Astrocyte (in vitro differentiated cells and primary cell): ENCODE measurements at regions not wholly inside any gene's neighbourhood (a gene's known extent, or its start where the extent isn't known, plus 50 kb on each side); places are given as distances from the start of the nearest gene placed in this dataset.

Experiments used
- DNase-seq: peaks from one replicate; pipeline ENCODE4 v3.0.0-alpha.2; 2010; ENCODE audit warnings: low read depth
- FAIRE-seq: peaks from 2 replicates; lab custom pipeline; 2011; peaks lifted over from hg19 to GRCh38; lab: Jason Lieb, UNC
- H2AFZ ChIP-seq: 2 replicates; pipeline ENCODE4 v1.6.0; 2012; ENCODE audit warnings: low read depth, low read length, inconsistent platforms
- H3K27ac ChIP-seq: 2 replicates; pipeline ENCODE4 v1.5.1; 2011; ENCODE audit warnings: low read depth, low read length, inconsistent platforms
- H3K27me3 ChIP-seq: 2 replicates; pipeline ENCODE4 v1.6.0; 2011; ENCODE audit warnings: low read length, inconsistent platforms; ENCODE audit not compliant: insufficient read depth
- H3K36me3 ChIP-seq: 2 replicates; pipeline ENCODE4 v1.5.1; 2011; ENCODE audit warnings: low read length, inconsistent platforms; ENCODE audit not compliant: insufficient read depth
- H3K4me1 ChIP-seq: 2 replicates; pipeline ENCODE4 v1.5.1; 2011; ENCODE audit warnings: low read length, inconsistent platforms; ENCODE audit not compliant: insufficient read depth
- H3K4me2 ChIP-seq: 2 replicates; pipeline ENCODE4 v1.6.0; 2012; ENCODE audit warnings: low read length, inconsistent platforms
- H3K4me3 ChIP-seq: 2 replicates; pipeline ENCODE4 v1.5.1; 2011; ENCODE audit warnings: low read depth, mild to moderate bottlenecking, low read length, inconsistent platforms; ENCODE audit not compliant: insufficient read depth
- H3K79me2 ChIP-seq: 2 replicates; pipeline ENCODE4 v1.6.0; 2012; ENCODE audit warnings: mild to moderate bottlenecking, low read length, inconsistent platforms; ENCODE audit not compliant: insufficient read depth
- H3K9ac ChIP-seq: 2 replicates; pipeline ENCODE4 v1.6.0; 2012; ENCODE audit warnings: mild to moderate bottlenecking, low read length, inconsistent platforms
- H3K9me3 ChIP-seq: 2 replicates; pipeline ENCODE4 v1.5.1; 2012; ENCODE audit warnings: low read depth, mild to moderate bottlenecking, low read length, inconsistent platforms; ENCODE audit not compliant: insufficient read depth
- H4K20me1 ChIP-seq: 2 replicates; pipeline ENCODE4 v1.6.0; 2012; ENCODE audit warnings: low read length, inconsistent platforms; ENCODE audit not compliant: insufficient read depth
- H3K27ac Mint-ChIP-seq: one replicate; pipeline ENCODE4 v1.8.0; 2021; ENCODE audit warnings: mild to moderate bottlenecking, mixed read lengths; ENCODE audit not compliant: unreplicated experiment
- H3K27me3 Mint-ChIP-seq: one replicate; pipeline ENCODE4 v1.8.0; 2021; ENCODE audit warnings: low read depth, mixed read lengths; ENCODE audit not compliant: unreplicated experiment
- H3K36me3 Mint-ChIP-seq: one replicate; pipeline ENCODE4 v1.8.0; 2021; ENCODE audit warnings: low read depth, mixed read lengths; ENCODE audit not compliant: unreplicated experiment
- H3K4me1 Mint-ChIP-seq: one replicate; pipeline ENCODE4 v1.8.0; 2021; ENCODE audit warnings: low read depth, mixed read lengths; ENCODE audit not compliant: unreplicated experiment
- H3K4me3 Mint-ChIP-seq: one replicate; pipeline ENCODE4 v1.8.0; 2021; ENCODE audit warnings: mild to moderate bottlenecking, moderate library complexity, mixed read lengths; ENCODE audit not compliant: unreplicated experiment
- H3K9me3 Mint-ChIP-seq: one replicate; pipeline ENCODE4 v1.8.0; 2021; ENCODE audit warnings: mild to moderate bottlenecking, mixed read lengths; ENCODE audit not compliant: unreplicated experiment
- CTCF ChIP-seq: IDR thresholded peaks from 2 replicates; pipeline ENCODE4 v1.5.1; 2011; ENCODE audit warnings: low read depth, mild to moderate bottlenecking, inconsistent platforms, low read length, moderate library complexity; ENCODE audit not compliant: insufficient read depth
- EZH2 ChIP-seq: IDR thresholded peaks from 2 replicates; pipeline ENCODE4 v1.6.1; 2012; ENCODE audit warnings: mild to moderate bottlenecking, low read length, inconsistent platforms; ENCODE audit not compliant: insufficient read depth

GRCh38 chr12:114194066-114194465, 211.9 kb downstream of the TBX5 start:
- Histone ChIP-seq H3K9me3 (no peaks in the 10 kb centered on the region), H3K27ac (no peak overlapping the region), H3K9ac (no peak overlapping the region), H3K4me3 (no peak overlapping the region), H3K4me2 (no peak overlapping the region), H2AFZ (no peak overlapping the region), H3K36me3 (no peaks in the 10 kb centered on the region), H4K20me1 (no peaks in the 10 kb centered on the region), H3K27me3 (no peaks in the 10 kb centered on the region), H3K79me2 (no peaks in the 10 kb centered on the region), H3K4me1 (no peaks in the 10 kb centered on the region)
- Mint-ChIP-seq H3K9me3 (peaks cover 5% of the 10 kb centered on the region), H3K4me1 (no peaks in the 10 kb centered on the region), H3K36me3 (no peaks in the 10 kb centered on the region), H3K4me3 (no peak overlapping the region), H3K27me3 (peaks cover 29% of the 10 kb centered on the region), H3K27ac (no peak overlapping the region)
- FAIRE-seq (no peak), DNase-seq (no peak)
- TF ChIP-seq CTCF (no peak), EZH2 (no peak)

GRCh38 chr12:114193474-114193873, 212.5 kb downstream of the TBX5 start:
- no peak for FAIRE-seq
- Histone ChIP-seq H3K9me3 (no peaks in the 10 kb centered on the region), H3K36me3 (no peaks in the 10 kb centered on the region), H3K27me3 (no peaks in the 10 kb centered on the region), H3K4me3 (no peak overlapping the region), H3K4me2 (no peak overlapping the region), H3K4me1 (no peaks in the 10 kb centered on the region), H3K9ac (no peak overlapping the region), H3K79me2 (no peaks in the 10 kb centered on the region), H2AFZ (no peak overlapping the region), H3K27ac (no peak overlapping the region), H4K20me1 (no peaks in the 10 kb centered on the region)
- Mint-ChIP-seq H3K36me3 (no peaks in the 10 kb centered on the region), H3K9me3 (peaks cover 5% of the 10 kb centered on the region), H3K4me3 (no peak overlapping the region), H3K27me3 (peaks cover 29% of the 10 kb centered on the region), H3K27ac (no peak overlapping the region), H3K4me1 (no peaks in the 10 kb centered on the region)
- DNase-seq, result no peak
- no peak for TF ChIP-seq EZH2
- TF ChIP-seq CTCF, result no peak

- Histone ChIP-seq H3K4me3 (no peak overlapping the region), H3K79me2 (no peaks in the 10 kb centered on the region), H3K27ac (no peak overlapping the region), H3K4me1 (no peaks in the 10 kb centered on the region), H3K27me3 (no peaks in the 10 kb centered on the region), H3K9me3 (no peaks in the 10 kb centered on the region), H3K36me3 (no peaks in the 10 kb centered on the region), H2AFZ (no peak overlapping the region), H3K4me2 (no peak overlapping the region), H3K9ac (no peak overlapping the region), H4K20me1 (no peaks in the 10 kb centered on the region)
- H3K4me1 Mint-ChIP-seq, result no peaks in the 10 kb centered on the region
- no peak overlapping the region for H3K4me3 Mint-ChIP-seq
- H3K36me3 Mint-ChIP-seq, result no peaks in the 10 kb centered on the region
- DNase-seq (no peak), FAIRE-seq (no peak)
- peaks cover 5% of the 10 kb centered on the region for H3K9me3 Mint-ChIP-seq
- H3K27ac Mint-ChIP-seq, result no peak overlapping the region
- TF ChIP-seq EZH2 (no peak), CTCF (no peak)
- peaks cover 32% of the 10 kb centered on the region for H3K27me3 Mint-ChIP-seq
Measured at GRCh38 chr12:114192549-114192948, 213.4 kb downstream of the TBX5 start.
